K562 (cell line): ENCODE measurements at regions not wholly inside any gene's neighbourhood (a gene's known extent, or its start where the extent isn't known, plus 50 kb on each side); places are given as distances from the start of the nearest gene placed in this dataset.

Experiments used
- ATAC-seq: fragments of 200-7000 bp; cut with Tn5 transposase; 3 replicates; pipeline ENCODE4 v1.9.1; 2020; ENCODE audit warnings: moderate library complexity
- BruUV-seq: library from RNA; stranded (reverse); fragments of 400-500 nt; replicated peaks from 2 replicates; lab custom pipeline; 2021; lab: Mats Ljungman, UMichigan
- CTCF ChIA-PET: fragments of 300-600 bp; formaldehyde crosslinking; extraction: SDS; loops from one replicate; lab custom pipeline; 2021; ENCODE audit warnings: low intra/inter-chr PET ratio; lab: Yijun Ruan, JAX
- POLR2A ChIA-PET: fragments of 300-600, 350-650 bp; sonication (Branson Sonifier 250); formaldehyde crosslinking; extraction: SDS; loops from one replicate; lab custom pipeline; 2021; ENCODE audit warnings: antibody characterized with exemption, inconsistent platforms; lab: Yijun Ruan, JAX
- DNase-seq, 4 experiments: peaks; one replicate each; pipeline versions ENCODE4 v3.0.0 to v3.0.0-alpha.2; 2011 to 2018; ENCODE audit warnings: low spot score in 3 of 4, mixed read lengths in 3 of 4; ENCODE audit errors: extremely low read depth in 1 of 4
- FAIRE-seq: peaks from 2 replicates; lab custom pipeline; 2011; peaks lifted over from hg19 to GRCh38; lab: Jason Lieb, UNC
- H2AFZ ChIP-seq: 2 replicates; pipeline ENCODE4 v1.6.0; 2011; ENCODE audit warnings: low read depth, low read length, control low read depth, inconsistent platforms
- H3K27ac ChIP-seq: fragments of 200-600 bp; 3 replicates; pipeline ENCODE4 v1.8.0; 2011; ENCODE audit warnings: low read depth, mild to moderate bottlenecking, control low read depth, inconsistent platforms, low read length, moderate library complexity, mixed read lengths; ENCODE audit errors: extremely low read depth
- H3K27me3 ChIP-seq, 2 experiments: fragments of 300-600 bp in 1 of 2; 2 replicates in 1 of 2; 3 replicates in 1 of 2; pipeline versions ENCODE4 v1.6.0 to v1.8.0; 2011; ENCODE audit warnings: inconsistent platforms in 2 of 2, low read length in 2 of 2, mild to moderate bottlenecking in 1 of 2, mixed read lengths in 1 of 2, moderate library complexity in 1 of 2; ENCODE audit not compliant: control insufficient read depth in 2 of 2, insufficient read depth in 2 of 2
- H3K36me3 ChIP-seq: fragments of 300-600 bp; 3 replicates; pipeline ENCODE4 v1.8.0; 2011; ENCODE audit warnings: mild to moderate bottlenecking, low read length, inconsistent platforms; ENCODE audit not compliant: control insufficient read depth, insufficient read depth
- H3K4me1 ChIP-seq, 2 experiments: fragments of 200-600 bp in 1 of 2; replicated peaks in 1 of 2; 2 replicates in 1 of 2; 3 replicates in 1 of 2; pipeline versions ENCODE4 v1.5.1 to v1.8.0; 2011; ENCODE audit warnings: inconsistent platforms in 2 of 2, low read length in 2 of 2, mild to moderate bottlenecking in 1 of 2, mixed read lengths in 1 of 2, moderate library complexity in 1 of 2; ENCODE audit not compliant: control insufficient read depth in 2 of 2, insufficient read depth in 2 of 2
- H3K4me2 ChIP-seq: 2 replicates; pipeline ENCODE4 v1.6.1; 2011; ENCODE audit warnings: low read length, control low read depth, inconsistent platforms, mixed read lengths; ENCODE audit not compliant: insufficient read depth
- H3K4me3 ChIP-seq: fragments of 200-600 bp; sonication (generic), shearing (Covaris generic); 2 replicates; pipeline ENCODE4 v1.5.1; 2016; ENCODE audit warnings: control low read depth, inconsistent platforms
- H3K79me2 ChIP-seq: fragments of 200-600 bp; 3 replicates; pipeline ENCODE4 v1.8.0; 2011; ENCODE audit warnings: low read length, inconsistent platforms; ENCODE audit not compliant: control insufficient read depth, insufficient read depth
- H3K9ac ChIP-seq, 2 experiments: 2 replicates each; pipeline versions ENCODE4 v1.6.0 to v1.6.1; 2011; ENCODE audit warnings: low read depth in 2 of 2, low read length in 2 of 2, control low read depth in 1 of 2, inconsistent platforms in 1 of 2, mild to moderate bottlenecking in 1 of 2, mixed read lengths in 1 of 2; ENCODE audit not compliant: insufficient read depth in 1 of 2
- H3K9me1 ChIP-seq: one replicate; pipeline ENCODE4 v1.6.0; 2011; ENCODE audit warnings: inconsistent platforms, mild to moderate bottlenecking, low read length, moderate library complexity; ENCODE audit not compliant: control insufficient read depth, insufficient read depth
- H3K9me3 ChIP-seq: replicated peaks from 2 replicates; pipeline ENCODE4 v1.5.1; 2011; ENCODE audit warnings: low read depth, low read length, inconsistent platforms; ENCODE audit not compliant: control insufficient read depth, insufficient read depth
- H4K20me1 ChIP-seq: replicated peaks from 2 replicates; pipeline ENCODE4 v1.6.1; 2011; ENCODE audit warnings: low read length, inconsistent platforms, mixed read lengths; ENCODE audit not compliant: control insufficient read depth, insufficient read depth
- FOXJ2 ChIP-seq: fragments of 200-800 bp; sonication (Bioruptor generic); IDR thresholded peaks from 2 replicates; pipeline ENCODE4 v1.6.1; 2016; ENCODE audit warnings: missing genetic modification characterization, missing compliant biosample characterization
- GATAD2A ChIP-seq: fragments of 450-650 bp; IDR thresholded peaks from 2 replicates; pipeline ENCODE4 v1.6.1; 2017
- GTF2E2 ChIP-seq: fragments of 200-800 bp; sonication (Bioruptor generic); IDR thresholded peaks from 2 replicates; pipeline ENCODE4 v1.6.1; 2016; ENCODE audit warnings: missing genetic modification characterization, missing compliant biosample characterization
- GTF2F1 ChIP-seq: IDR thresholded peaks from 2 replicates; pipeline ENCODE4 v1.6.1; 2011; ENCODE audit warnings: low read depth, low read length, improper control_type of control experiment
- JUNB ChIP-seq: fragments of 450-650 bp; formaldehyde crosslinking; conservative IDR thresholded peaks from 2 replicates; pipeline ENCODE4 v1.4.0; 2020; ENCODE audit warnings: mild to moderate bottlenecking
- MTA1 ChIP-seq: fragments of 450-650 bp; IDR thresholded peaks from 2 replicates; pipeline ENCODE4 v1.6.1; 2017; ENCODE audit warnings: borderline replicate concordance
- MYNN ChIP-seq, 2 experiments: sonication (generic); formaldehyde crosslinking in 1 of 2; IDR thresholded peaks; 2 replicates each; pipeline versions ENCODE4 v1.5.0 to v1.6.1; 2016 to 2020; ENCODE audit warnings: antibody characterized with exemption in 1 of 2, missing genetic modification reagents in 1 of 2
- OTX1 ChIP-seq: fragments of 450-650 bp; formaldehyde crosslinking; IDR thresholded peaks from 2 replicates; pipeline ENCODE4 v1.4.0; 2022; ENCODE audit warnings: mild to moderate bottlenecking
- RAD21 ChIP-seq, 2 experiments: fragments of 250-450 bp in 1 of 2; fragments of 450-650 bp in 1 of 2; sonication (Bioruptor Pico) in 1 of 2; formaldehyde crosslinking in 1 of 2; IDR thresholded peaks in 1 of 2; conservative IDR thresholded peaks in 1 of 2; 2 replicates each; pipeline versions ENCODE4 v1.4.0 to v1.8.0; 2020 to 2022; ENCODE audit warnings: mild to moderate bottlenecking in 2 of 2, moderate library complexity in 1 of 2
- SMARCA4 ChIP-seq: fragments of 450-650 bp; IDR thresholded peaks from 2 replicates; pipeline ENCODE4 v1.6.1; 2016
- ZNF121 ChIP-seq: sonication (generic); formaldehyde crosslinking; conservative IDR thresholded peaks from 2 replicates; pipeline ENCODE4 v1.8.0; 2022; ENCODE audit warnings: missing genetic modification reagents
- ZNF133 ChIP-seq: fragments of 250-450 bp; sonication (Bioruptor Pico); IDR thresholded peaks from 2 replicates; pipeline ENCODE4 v1.4.0; 2020; ENCODE audit warnings: mild to moderate bottlenecking
- ZNF140 ChIP-seq: fragments of 250-450 bp; sonication (Bioruptor Pico); IDR thresholded peaks from 2 replicates; pipeline ENCODE4 v1.8.0; 2021; ENCODE audit warnings: moderate library complexity, mild to moderate bottlenecking, inconsistent platforms
- ZNF239 ChIP-seq: fragments of 250-450 bp; sonication (Bioruptor Pico); IDR thresholded peaks from 2 replicates; pipeline ENCODE4 v1.4.0; 2020; ENCODE audit warnings: mild to moderate bottlenecking
- WGBS: fragments of 100-300 bp; shearing (Covaris generic); methylation state at CpG from one replicate; pipeline ENCODE4 v1.1.6; 2016; ENCODE audit warnings: low coverage, mixed read lengths; ENCODE audit not compliant: insufficient coverage; ENCODE audit errors: missing lambda C conversion rate; 5-methylcytosine and 5-hydroxymethylcytosine counted together
- in situ Hi-C: fragments of 300-500 bp; cut with MboI; formaldehyde crosslinking; loops from 4 replicates; pipeline ENCODE4 v1.15.0; 2018; ENCODE audit warnings: inconsistent platforms, mixed read lengths
- intact Hi-C: fragments of 100-400 bp; cut with micrococcal nuclease; formaldehyde crosslinking; loops from 2 replicates; pipeline ENCODE4 v1.14.2; 2022
- TF ChIP-seq, protein P1 (sequence below): fragments of 450-650 bp; IDR thresholded peaks from one replicate; pipeline ENCODE4 v1.6.1; 2018; ENCODE audit warnings: mild to moderate bottlenecking, moderate library complexity; ENCODE audit not compliant: partially characterized antibody
- TF ChIP-seq, protein P2 (sequence below): fragments of 450-650 bp; IDR thresholded peaks from 2 replicates; pipeline ENCODE4 v1.6.1; 2016; ENCODE audit warnings: missing biosample characterization, missing genetic modification characterization
- TF ChIP-seq, protein P3 (sequence below): fragments of 250-450 bp; sonication (Bioruptor Pico); IDR thresholded peaks from 2 replicates; pipeline ENCODE4 v1.5.0; 2020; ENCODE audit warnings: mild to moderate bottlenecking
- TF ChIP-seq, protein P4 (sequence below): sonication (generic); formaldehyde crosslinking; IDR thresholded peaks from 2 replicates; pipeline ENCODE4 v1.8.0; 2022; ENCODE audit warnings: mild to moderate bottlenecking, missing genetic modification reagents, borderline replicate concordance

DNA sequence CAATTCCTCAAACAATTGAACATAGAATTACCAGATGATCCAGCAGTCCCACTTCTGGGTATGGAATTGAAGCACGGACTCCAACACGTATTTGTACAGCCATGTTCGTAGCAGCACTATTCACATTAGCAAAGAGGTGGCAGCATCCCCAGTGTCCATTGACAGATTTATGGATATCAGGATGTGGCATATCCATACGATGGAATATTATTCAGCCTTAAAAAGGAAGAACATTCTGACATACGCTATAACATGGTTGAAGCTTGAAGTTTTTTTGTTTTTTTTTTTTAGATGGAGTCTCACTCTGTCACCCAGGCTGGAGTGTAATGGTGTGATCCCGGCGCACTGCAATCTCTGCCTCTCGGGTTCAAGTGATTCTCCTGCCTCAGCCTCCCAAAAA, 220.6 kb downstream of the ZIC5 start:
- ChIA-PET CTCF (no interaction called here), POLR2A (no interaction called here)
- H3K9me1 ChIP-seq: no peaks in the 10 kb centered on the region
- no peak overlapping the region for H3K27ac ChIP-seq
- DNase-seq (no peak), ATAC-seq (no peak), FAIRE-seq (no peak)
- H2AFZ ChIP-seq: no peak overlapping the region
- no peaks in the 10 kb centered on the region; a peak in 1 of 5 replicates for H3K4me1 ChIP-seq
- H3K27me3 ChIP-seq: peaks cover 0 to 15% of the 10 kb centered on the region in 2 experiments; a peak in 2 of 5 replicates
- H3K9me3 ChIP-seq: no peaks in the 10 kb centered on the region
- H3K4me3 ChIP-seq: no peak overlapping the region
- no peaks in the 10 kb centered on the region for H4K20me1 ChIP-seq
- in situ Hi-C loops (no loop called here), intact Hi-C loops (no loop called here)
- no peak overlapping the region for H3K4me2 ChIP-seq
- no peak overlapping the region for H3K9ac ChIP-seq
- BruUV-seq: no TSS peak
- WGBS: 13% methylated on average over 8 of the region's 8 CpGs
- H3K79me2 ChIP-seq: no peaks in the 10 kb centered on the region
- H3K36me3 ChIP-seq: no peaks in the 10 kb centered on the region
- TF ChIP-seq RAD21 (CRISPR knock-in tag; conservative IDR thresholded peaks at IDR 0.05 in 1 of 2, IDR thresholded peaks at IDR 0.05 in 1 of 2): no peak
- no peak for TF ChIP-seq ZNF239 (CRISPR knock-in tag)
- no peak for TF ChIP-seq ZNF121
- TF ChIP-seq SMARCA4: no peak
- no peak for TF ChIP-seq ZNF140 (CRISPR knock-in tag)
- TF ChIP-seq MTA1: no peak
- TF ChIP-seq, protein P1, sequence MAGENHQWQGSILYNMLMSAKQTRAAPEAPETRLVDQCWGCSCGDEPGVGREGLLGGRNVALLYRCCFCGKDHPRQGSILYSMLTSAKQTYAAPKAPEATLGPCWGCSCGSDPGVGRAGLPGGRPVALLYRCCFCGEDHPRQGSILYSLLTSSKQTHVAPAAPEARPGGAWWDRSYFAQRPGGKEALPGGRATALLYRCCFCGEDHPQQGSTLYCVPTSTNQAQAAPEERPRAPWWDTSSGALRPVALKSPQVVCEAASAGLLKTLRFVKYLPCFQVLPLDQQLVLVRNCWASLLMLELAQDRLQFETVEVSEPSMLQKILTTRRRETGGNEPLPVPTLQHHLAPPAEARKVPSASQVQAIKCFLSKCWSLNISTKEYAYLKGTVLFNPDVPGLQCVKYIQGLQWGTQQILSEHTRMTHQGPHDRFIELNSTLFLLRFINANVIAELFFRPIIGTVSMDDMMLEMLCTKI: no peak
- no peak for TF ChIP-seq GATAD2A
- no peak for TF ChIP-seq OTX1 (CRISPR knock-in tag)
- TF ChIP-seq, protein P2, sequence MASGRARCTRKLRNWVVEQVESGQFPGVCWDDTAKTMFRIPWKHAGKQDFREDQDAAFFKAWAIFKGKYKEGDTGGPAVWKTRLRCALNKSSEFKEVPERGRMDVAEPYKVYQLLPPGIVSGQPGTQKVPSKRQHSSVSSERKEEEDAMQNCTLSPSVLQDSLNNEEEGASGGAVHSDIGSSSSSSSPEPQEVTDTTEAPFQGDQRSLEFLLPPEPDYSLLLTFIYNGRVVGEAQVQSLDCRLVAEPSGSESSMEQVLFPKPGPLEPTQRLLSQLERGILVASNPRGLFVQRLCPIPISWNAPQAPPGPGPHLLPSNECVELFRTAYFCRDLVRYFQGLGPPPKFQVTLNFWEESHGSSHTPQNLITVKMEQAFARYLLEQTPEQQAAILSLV: no peak
- TF ChIP-seq ZNF133: no peak
- no peak for TF ChIP-seq GTF2F1
- no peak for TF ChIP-seq MYNN (IDR thresholded peaks at IDR 0.05)
- no peak for TF ChIP-seq MYNN (CRISPR knock-in tag; IDR thresholded peaks at IDR 0.05)
- TF ChIP-seq, protein P3, sequence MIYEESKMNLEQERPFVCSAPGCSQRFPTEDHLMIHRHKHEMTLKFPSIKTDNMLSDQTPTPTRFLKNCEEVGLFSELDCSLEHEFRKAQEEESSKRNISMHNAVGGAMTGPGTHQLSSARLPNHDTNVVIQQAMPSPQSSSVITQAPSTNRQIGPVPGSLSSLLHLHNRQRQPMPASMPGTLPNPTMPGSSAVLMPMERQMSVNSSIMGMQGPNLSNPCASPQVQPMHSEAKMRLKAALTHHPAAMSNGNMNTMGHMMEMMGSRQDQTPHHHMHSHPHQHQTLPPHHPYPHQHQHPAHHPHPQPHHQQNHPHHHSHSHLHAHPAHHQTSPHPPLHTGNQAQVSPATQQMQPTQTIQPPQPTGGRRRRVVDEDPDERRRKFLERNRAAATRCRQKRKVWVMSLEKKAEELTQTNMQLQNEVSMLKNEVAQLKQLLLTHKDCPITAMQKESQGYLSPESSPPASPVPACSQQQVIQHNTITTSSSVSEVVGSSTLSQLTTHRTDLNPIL (CRISPR knock-in tag): no peak
- TF ChIP-seq FOXJ2 (tag): no peak
- TF ChIP-seq JUNB (CRISPR knock-in tag): no peak
- TF ChIP-seq, protein P4, sequence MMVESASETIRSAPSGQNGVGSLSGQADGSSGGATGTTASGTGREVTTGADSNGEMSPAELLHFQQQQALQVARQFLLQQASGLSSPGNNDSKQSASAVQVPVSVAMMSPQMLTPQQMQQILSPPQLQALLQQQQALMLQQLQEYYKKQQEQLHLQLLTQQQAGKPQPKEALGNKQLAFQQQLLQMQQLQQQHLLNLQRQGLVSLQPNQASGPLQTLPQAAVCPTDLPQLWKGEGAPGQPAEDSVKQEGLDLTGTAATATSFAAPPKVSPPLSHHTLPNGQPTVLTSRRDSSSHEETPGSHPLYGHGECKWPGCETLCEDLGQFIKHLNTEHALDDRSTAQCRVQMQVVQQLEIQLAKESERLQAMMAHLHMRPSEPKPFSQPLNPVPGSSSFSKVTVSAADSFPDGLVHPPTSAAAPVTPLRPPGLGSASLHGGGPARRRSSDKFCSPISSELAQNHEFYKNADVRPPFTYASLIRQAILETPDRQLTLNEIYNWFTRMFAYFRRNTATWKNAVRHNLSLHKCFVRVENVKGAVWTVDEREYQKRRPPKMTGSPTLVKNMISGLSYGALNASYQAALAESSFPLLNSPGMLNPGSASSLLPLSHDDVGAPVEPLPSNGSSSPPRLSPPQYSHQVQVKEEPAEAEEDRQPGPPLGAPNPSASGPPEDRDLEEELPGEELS (CRISPR knock-in tag): no peak
- TF ChIP-seq GTF2E2 (tag): no peak
